Neuronal stem cell (in vitro differentiated cells): ENCODE measurements at regions not wholly inside any gene's neighbourhood (a gene's known extent, or its start where the extent isn't known, plus 50 kb on each side); places are given as distances from the start of the nearest gene placed in this dataset.

Experiments
- DNase-seq: peaks from one replicate; pipeline ENCODE4 v3.0.0-alpha.2; 2013; ENCODE audit warnings: low spot score
- H2AFZ ChIP-seq: one replicate; pipeline ENCODE4 v1.6.1; 2013; ENCODE audit warnings: mild to moderate bottlenecking, low read length, inconsistent platforms
- H2AK5ac ChIP-seq: 2 replicates; pipeline ENCODE4 v1.6.1; 2013; ENCODE audit warnings: low read depth, mild to moderate bottlenecking, inconsistent platforms, low read length, moderate library complexity, mixed read lengths
- H2BK120ac ChIP-seq: 2 replicates; pipeline ENCODE4 v1.6.1; 2013; ENCODE audit warnings: low read depth, mild to moderate bottlenecking, inconsistent platforms, low read length, moderate library complexity, mixed read lengths
- H2BK12ac ChIP-seq: one replicate; pipeline ENCODE4 v1.6.1; 2013; ENCODE audit warnings: low read length, inconsistent platforms
- H2BK15ac ChIP-seq: 2 replicates; pipeline ENCODE4 v1.6.1; 2013; ENCODE audit warnings: mild to moderate bottlenecking, low read length, inconsistent platforms, mixed read lengths
- H2BK5ac ChIP-seq: one replicate; pipeline ENCODE4 v1.6.1; 2013; ENCODE audit warnings: inconsistent platforms, mild to moderate bottlenecking, low read length, moderate library complexity
- H3K14ac ChIP-seq: one replicate; pipeline ENCODE4 v1.6.1; 2013; ENCODE audit warnings: low read length, inconsistent platforms
- H3K18ac ChIP-seq: 2 replicates; pipeline ENCODE4 v1.6.1; 2013; ENCODE audit warnings: low read length, inconsistent platforms
- H3K23ac ChIP-seq: 2 replicates; pipeline ENCODE4 v1.6.1; 2013; ENCODE audit warnings: low read depth, mild to moderate bottlenecking, mixed read lengths, low read length, inconsistent platforms; ENCODE audit not compliant: poor library complexity
- H3K27ac ChIP-seq: replicated peaks from 3 replicates; pipeline ENCODE4 v1.5.1; 2013; ENCODE audit warnings: low read length, inconsistent platforms
- H3K27me3 ChIP-seq, 3 experiments: 2 replicates each; pipeline ENCODE4 v1.6.1; 2013; ENCODE audit warnings: low read length in 3 of 3, mild to moderate bottlenecking in 2 of 3, inconsistent platforms in 1 of 3, low read depth in 1 of 3, mixed read lengths in 1 of 3, moderate library complexity in 1 of 3; ENCODE audit not compliant: control insufficient read depth in 3 of 3, insufficient read depth in 3 of 3
- H3K36me3 ChIP-seq, 2 donors: replicated peaks in 1 of 2; 2 replicates each; pipeline ENCODE4 v1.6.1; 2013; ENCODE audit warnings: low read length in 2 of 2; ENCODE audit not compliant: control insufficient read depth in 2 of 2, insufficient read depth in 2 of 2
- H3K4ac ChIP-seq: 2 replicates; pipeline ENCODE4 v1.6.1; 2013; ENCODE audit warnings: inconsistent platforms, mild to moderate bottlenecking, low read length, moderate library complexity
- H3K4me1 ChIP-seq, 2 donors: 1 replicate in 1 of 2; 2 replicates in 1 of 2; pipeline ENCODE4 v1.6.1; 2013; ENCODE audit warnings: low read length in 2 of 2, low read depth in 1 of 2; ENCODE audit not compliant: control insufficient read depth in 2 of 2, insufficient read depth in 1 of 2
- H3K4me2 ChIP-seq: one replicate; pipeline ENCODE4 v1.6.1; 2013; ENCODE audit warnings: mild to moderate bottlenecking, low read length, inconsistent platforms; ENCODE audit not compliant: insufficient read depth, poor library complexity, severe bottlenecking
- H3K4me3 ChIP-seq, 2 donors: 2 replicates each; pipeline ENCODE4 v1.5.1; 2013; ENCODE audit warnings: low read length in 2 of 2, mild to moderate bottlenecking in 2 of 2, inconsistent platforms in 1 of 2, moderate library complexity in 1 of 2
- H3K79me1 ChIP-seq: one replicate; pipeline ENCODE4 v1.6.1; 2013; ENCODE audit warnings: low read depth, mild to moderate bottlenecking, inconsistent platforms, low read length, moderate library complexity
- H3K9ac ChIP-seq: one replicate; pipeline ENCODE4 v1.6.1; 2013; ENCODE audit warnings: mild to moderate bottlenecking, low read depth, low read length, inconsistent platforms; ENCODE audit not compliant: poor library complexity
- H3K9me3 ChIP-seq, 2 donors: replicated peaks in 1 of 2; 2 replicates each; pipeline versions ENCODE3 to v1.6.1; 2013; ENCODE audit warnings: low read length in 2 of 2, mild to moderate bottlenecking in 2 of 2, inconsistent platforms in 1 of 2, low read depth in 1 of 2, mixed read lengths in 1 of 2, moderate library complexity in 1 of 2; ENCODE audit not compliant: control insufficient read depth in 2 of 2, insufficient read depth in 1 of 2
- H4K8ac ChIP-seq: one replicate; pipeline ENCODE4 v1.6.1; 2013; ENCODE audit warnings: low read depth, mild to moderate bottlenecking, inconsistent platforms, low read length, moderate library complexity
- H4K91ac ChIP-seq: one replicate; pipeline ENCODE4 v1.6.1; 2013; ENCODE audit warnings: low read length, low read depth, mild to moderate bottlenecking, inconsistent platforms; ENCODE audit not compliant: poor library complexity
- WGBS, 2 donors: extraction: QIAGEN DNeasy Blood & Tissue Kit; methylation state at CpG; one replicate each; pipeline ENCODE4 v1.1.7; 2013; ENCODE audit warnings: missing lambda C conversion rate in 2 of 2, mixed read lengths in 1 of 2; ENCODE audit not compliant: insufficient read length in 2 of 2, insufficient replicate concordance in 1 of 2; ENCODE audit errors: extremely low coverage in 2 of 2; 5-methylcytosine and 5-hydroxymethylcytosine counted together

DNA sequence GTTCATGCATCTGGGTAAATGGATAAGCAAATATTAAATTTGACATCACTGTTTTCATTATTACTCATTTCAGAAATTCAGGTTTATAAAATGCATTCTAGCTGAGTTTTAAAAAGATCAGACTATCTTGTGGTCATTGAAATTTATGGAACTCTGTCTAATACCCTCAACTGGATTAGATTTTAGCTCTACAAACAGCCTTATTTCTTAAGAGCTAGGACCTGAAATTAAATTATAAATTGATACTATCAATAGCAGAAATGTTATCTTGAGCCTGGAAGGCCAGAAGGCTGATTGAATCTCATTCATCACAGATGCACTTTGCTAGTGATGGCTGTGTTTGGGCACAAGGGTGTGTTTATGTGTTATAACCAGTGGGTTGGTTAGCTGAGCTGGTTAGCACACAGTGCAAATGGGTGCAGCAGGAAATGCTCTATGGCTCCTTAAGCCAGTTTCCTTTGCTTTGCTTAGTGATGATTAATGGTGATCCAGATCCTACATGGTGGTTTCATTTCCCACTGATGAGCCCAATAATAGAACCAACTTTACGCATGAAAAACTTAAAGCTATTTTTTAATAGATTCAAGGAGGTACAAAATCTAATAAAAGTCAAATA is 310.8 kb upstream of the KLF12 start:
- Histone ChIP-seq H3K79me1 (no peaks in the 10 kb centered on the region), H4K8ac (no peak overlapping the region), H2BK15ac (no peak overlapping the region), H2AFZ (no peak overlapping the region), H3K27ac (no peak overlapping the region), H3K27me3 (no peaks in the 10 kb centered on the region), H3K4me2 (no peak overlapping the region), H3K18ac (no peak overlapping the region), H3K4ac (no peak overlapping the region), H2BK120ac (no peak overlapping the region), H3K36me3 (no peaks in the 10 kb centered on the region), H3K23ac (no peak overlapping the region), H3K4me1 (peaks cover 4 to 5% of the 10 kb centered on the region in 2 donors), H4K91ac (no peak overlapping the region), H3K9me3 (peaks cover 0 to 6% of the 10 kb centered on the region in 2 donors), H3K14ac (no peak overlapping the region), H2BK12ac (no peak overlapping the region), H2AK5ac (no peak overlapping the region), H3K9ac (no peak overlapping the region), H3K4me3 (no peak overlapping the region), H2BK5ac (no peak overlapping the region)
- WGBS, 2 donors: no CpG with 5 or more reads among the region's 1 CpG
- DNase-seq: no peak

DNA sequence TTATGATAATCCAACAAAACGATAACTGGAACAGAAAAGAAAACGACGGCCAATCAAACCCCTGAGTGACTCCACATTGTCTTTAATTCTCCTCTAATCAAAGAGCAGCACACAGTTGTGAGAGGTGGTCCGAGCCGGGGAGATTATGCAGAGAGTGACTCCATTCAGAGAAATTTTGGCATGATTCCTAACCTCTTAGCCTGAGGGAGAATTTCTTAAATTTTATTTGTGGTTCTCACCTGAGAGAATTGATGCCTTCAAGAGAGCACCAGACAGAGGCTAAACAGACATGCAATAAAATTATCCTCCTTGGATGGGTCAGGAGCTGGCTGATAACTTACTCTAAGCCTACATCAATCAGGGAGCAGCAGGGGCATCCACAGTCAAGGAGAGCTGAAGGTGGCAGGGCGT is 310.0 kb upstream of the KLF12 start:
- no CpG with 5 or more reads among the region's 6 CpGs for WGBS, 2 donors
- H3K27ac ChIP-seq: no peak overlapping the region
- H3K4ac ChIP-seq: no peak overlapping the region
- no peaks in the 10 kb centered on the region for H3K36me3 ChIP-seq
- no peak overlapping the region for H3K4me2 ChIP-seq
- H3K4me3 ChIP-seq: no peak overlapping the region
- no peak for DNase-seq
- H2BK5ac ChIP-seq: no peak overlapping the region
- no peak overlapping the region for H3K14ac ChIP-seq
- no peak overlapping the region for H3K9ac ChIP-seq
- H3K79me1 ChIP-seq: no peaks in the 10 kb centered on the region
- peaks cover 0 to 6% of the 10 kb centered on the region in 2 donors for H3K9me3 ChIP-seq
- H4K91ac ChIP-seq: no peak overlapping the region
- peak overlapping the region; percentile 41 for H2AFZ ChIP-seq
- no peak overlapping the region for H2BK120ac ChIP-seq
- no peaks in the 10 kb centered on the region for H3K27me3 ChIP-seq
- no peak overlapping the region for H3K18ac ChIP-seq
- no peak overlapping the region for H2BK15ac ChIP-seq
- no peak overlapping the region for H4K8ac ChIP-seq
- H2AK5ac ChIP-seq: no peak overlapping the region
- H3K4me1 ChIP-seq: peaks cover 0 to 3% of the 10 kb centered on the region in 2 donors
- no peak overlapping the region for H3K23ac ChIP-seq
- no peak overlapping the region for H2BK12ac ChIP-seq

DNA sequence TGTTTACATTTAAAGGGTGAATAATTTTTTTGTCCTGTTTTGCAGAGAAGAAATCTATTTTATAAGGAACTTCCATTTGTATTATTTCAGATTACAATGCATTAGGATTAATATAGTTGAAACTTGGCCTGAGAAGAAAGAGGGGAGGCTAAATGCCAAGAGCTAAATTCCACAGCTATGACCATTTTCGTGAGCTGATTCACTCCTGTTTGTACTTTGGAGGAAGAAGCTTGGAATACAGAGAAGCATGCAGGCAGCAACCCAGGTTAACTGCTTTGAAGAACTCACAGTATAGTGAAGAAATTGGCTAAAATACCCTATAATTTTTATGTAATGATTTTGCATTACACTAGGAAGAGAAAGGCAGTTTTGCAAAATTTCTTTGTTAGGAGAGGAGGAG is 309.4 kb upstream of the KLF12 start:
- no peaks in the 10 kb centered on the region for H3K36me3 ChIP-seq
- no peak overlapping the region for H2BK5ac ChIP-seq
- no peaks in the 10 kb centered on the region for H3K27me3 ChIP-seq
- DNase-seq: no peak
- H3K9me3 ChIP-seq: peaks cover 0 to 6% of the 10 kb centered on the region in 2 donors
- H3K4ac ChIP-seq: no peak overlapping the region
- H3K79me1 ChIP-seq: no peaks in the 10 kb centered on the region
- H2BK15ac ChIP-seq: no peak overlapping the region
- H3K23ac ChIP-seq: no peak overlapping the region
- no peak overlapping the region for H3K4me2 ChIP-seq
- no peak overlapping the region for H2BK12ac ChIP-seq
- H2AFZ ChIP-seq: peak overlapping the region; percentile 41
- H3K27ac ChIP-seq: no peak overlapping the region
- no CpG with 5 or more reads among the region's 1 CpG for WGBS, 2 donors
- H4K91ac ChIP-seq: no peak overlapping the region
- peaks cover 0 to 3% of the 10 kb centered on the region in 2 donors for H3K4me1 ChIP-seq
- H3K18ac ChIP-seq: no peak overlapping the region
- no peak overlapping the region for H3K14ac ChIP-seq
- no peak overlapping the region for H2AK5ac ChIP-seq
- H2BK120ac ChIP-seq: no peak overlapping the region
- H3K9ac ChIP-seq: no peak overlapping the region
- H4K8ac ChIP-seq: no peak overlapping the region
- no peak overlapping the region for H3K4me3 ChIP-seq

DNA sequence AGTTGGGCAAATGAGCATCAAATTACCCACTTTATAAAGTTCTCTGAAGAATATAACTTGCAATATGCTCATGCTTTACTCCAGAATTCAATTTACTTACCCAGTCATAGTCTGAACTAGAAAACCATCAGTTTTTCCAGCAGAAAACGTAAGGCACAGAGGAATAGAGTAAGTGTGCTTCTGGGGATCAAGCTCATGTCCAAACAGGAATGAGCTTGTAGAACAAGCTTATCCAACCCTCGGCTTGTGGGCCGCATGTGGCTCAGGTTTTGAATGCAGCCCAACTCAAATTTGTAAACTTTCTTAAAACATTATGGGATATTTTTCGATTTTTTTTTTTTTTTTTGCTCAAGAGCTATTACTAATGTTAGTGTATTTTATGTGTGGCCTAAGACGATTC is 308.5 kb upstream of the KLF12 start:
- no peak for DNase-seq
- Histone ChIP-seq H2AFZ (no peak overlapping the region), H4K8ac (no peak overlapping the region), H3K27ac (no peak overlapping the region), H3K4me2 (no peak overlapping the region), H3K18ac (no peak overlapping the region), H3K14ac (no peak overlapping the region), H3K23ac (no peak overlapping the region), H3K4me1 (peaks cover 0 to 3% of the 10 kb centered on the region in 2 donors), H3K4ac (no peak overlapping the region), H2BK120ac (no peak overlapping the region), H3K4me3 (no peak overlapping the region), H2AK5ac (no peak overlapping the region), H2BK15ac (no peak overlapping the region), H2BK12ac (no peak overlapping the region), H3K9me3 (peaks cover 0 to 3% of the 10 kb centered on the region in 2 donors), H3K36me3 (no peaks in the 10 kb centered on the region), H3K79me1 (no peaks in the 10 kb centered on the region), H2BK5ac (no peak overlapping the region), H3K9ac (no peak overlapping the region), H4K91ac (no peak overlapping the region), H3K27me3 (no peaks in the 10 kb centered on the region)
- WGBS, 2 donors: no CpG with 5 or more reads among the region's 5 CpGs
